Liver (tissue), 7 donors: ENCODE measurements at regions not wholly inside any gene's neighbourhood (a gene's known extent, or its start where the extent isn't known, plus 50 kb on each side); places are given as distances from the start of the nearest gene placed in this dataset.

Experiments used
- DNase-seq: peaks from one replicate; pipeline ENCODE4 v3.0.0-alpha.2; 2017; ENCODE audit warnings: low spot score
- H3K27ac ChIP-seq, 2 donors: one replicate each; pipeline ENCODE4 v1.7.0; 2013; ENCODE audit warnings: inconsistent platforms in 2 of 2, low read length in 2 of 2, control low read depth in 1 of 2, low read depth in 1 of 2, mild to moderate bottlenecking in 1 of 2
- H3K27me3 ChIP-seq, 4 donors: one replicate each; pipeline versions ENCODE4 v1.6.1 to v1.7.0; 2013; ENCODE audit warnings: low read length in 3 of 4, inconsistent platforms in 1 of 4, mild to moderate bottlenecking in 1 of 4, moderate library complexity in 1 of 4; ENCODE audit not compliant: control insufficient read depth in 4 of 4, insufficient read depth in 4 of 4
- H3K36me3 ChIP-seq, 4 donors: one replicate each; pipeline versions ENCODE4 v1.6.1 to v1.7.0; 2013; ENCODE audit warnings: low read length in 3 of 4, mild to moderate bottlenecking in 3 of 4, low read depth in 1 of 4, moderate library complexity in 1 of 4; ENCODE audit not compliant: control insufficient read depth in 4 of 4, insufficient read depth in 3 of 4
- H3K4me1 ChIP-seq, 4 donors: one replicate each; pipeline versions ENCODE4 v1.6.1 to v1.7.0; 2013; ENCODE audit warnings: low read length in 3 of 4, mild to moderate bottlenecking in 3 of 4, moderate library complexity in 1 of 4; ENCODE audit not compliant: control insufficient read depth in 4 of 4, insufficient read depth in 4 of 4
- H3K4me3 ChIP-seq, 3 donors: one replicate each; pipeline versions ENCODE4 v1.6.1 to v1.7.0; 2013; ENCODE audit warnings: low read length in 3 of 3, control low read depth in 1 of 3, low read depth in 1 of 3, mild to moderate bottlenecking in 1 of 3
- H3K9ac ChIP-seq, 2 donors: one replicate each; pipeline ENCODE4 v1.7.0; 2013; ENCODE audit warnings: low read length in 2 of 2, mild to moderate bottlenecking in 2 of 2, moderate library complexity in 2 of 2, control low read depth in 1 of 2, low read depth in 1 of 2
- H3K9me3 ChIP-seq, 4 donors: one replicate each; pipeline versions ENCODE4 v1.6.1 to v1.7.0; 2013; ENCODE audit warnings: low read length in 3 of 4; ENCODE audit not compliant: control insufficient read depth in 4 of 4
- EGR1 ChIP-seq, 2 donors: IDR thresholded peaks; 2 replicates each; pipeline ENCODE4 v1.6.1; 2016 to 2018; ENCODE audit warnings: antibody characterized with exemption in 2 of 2, low read depth in 2 of 2
- FOXA1 ChIP-seq: IDR thresholded peaks from 2 replicates; pipeline ENCODE4 v1.6.1; 2016; ENCODE audit warnings: antibody characterized with exemption
- FOXA2 ChIP-seq: IDR thresholded peaks from 2 replicates; pipeline ENCODE4 v1.6.1; 2016; ENCODE audit warnings: antibody characterized with exemption
- GABPA ChIP-seq, 2 donors: IDR thresholded peaks in 1 of 2; conservative IDR thresholded peaks in 1 of 2; 2 replicates each; pipeline ENCODE4 v1.6.1; 2016; ENCODE audit warnings: antibody characterized with exemption in 2 of 2, mild to moderate bottlenecking in 1 of 2, moderate library complexity in 1 of 2
- HNF4A ChIP-seq, 2 donors: conservative IDR thresholded peaks; 2 replicates each; pipeline ENCODE4 v1.6.1; 2016; ENCODE audit warnings: antibody characterized with exemption in 2 of 2, mild to moderate bottlenecking in 2 of 2
- HNF4G ChIP-seq: IDR thresholded peaks from 2 replicates; pipeline ENCODE4 v1.6.1; 2016; ENCODE audit warnings: antibody characterized with exemption
- JUND ChIP-seq, 2 donors: IDR thresholded peaks; 2 replicates each; pipeline ENCODE4 v1.6.1; 2016; ENCODE audit warnings: antibody characterized with exemption in 2 of 2
- RAD21 ChIP-seq, 2 donors: IDR thresholded peaks; 2 replicates each; pipeline ENCODE4 v1.6.1; 2016; ENCODE audit warnings: antibody characterized with exemption in 2 of 2, mild to moderate bottlenecking in 2 of 2
- RXRA ChIP-seq, 2 donors: IDR thresholded peaks; 2 replicates each; pipeline ENCODE4 v1.6.1; 2017 to 2018; ENCODE audit warnings: antibody characterized with exemption in 2 of 2, mild to moderate bottlenecking in 1 of 2
- SP1 ChIP-seq: IDR thresholded peaks from 2 replicates; pipeline ENCODE4 v1.6.1; 2018; ENCODE audit warnings: antibody characterized with exemption, mild to moderate bottlenecking
- WGBS: extraction: QIAGEN DNeasy Blood & Tissue Kit; methylation state at CpG from one replicate; pipeline ENCODE4 v1.1.7; 2013; 5-methylcytosine and 5-hydroxymethylcytosine counted together
- TF ChIP-seq, protein P1 (sequence below): IDR thresholded peaks from 2 replicates; pipeline ENCODE4 v1.6.1; 2016; ENCODE audit warnings: antibody characterized with exemption
- TF ChIP-seq, protein P2 (sequence below): IDR thresholded peaks from 2 replicates; pipeline ENCODE4 v1.6.1; 2016; ENCODE audit warnings: antibody characterized with exemption
- TF ChIP-seq, protein P3 (sequence below): IDR thresholded peaks from 2 replicates; pipeline ENCODE4 v1.6.1; 2016; ENCODE audit warnings: antibody characterized with exemption
- TF ChIP-seq, protein P4 (sequence below): IDR thresholded peaks from 2 replicates; pipeline ENCODE4 v1.6.1; 2016; ENCODE audit warnings: antibody characterized with exemption, mild to moderate bottlenecking
- donor health status: healthy.
- donor health status: healthy.
- donor health status: healthy.
- donor health status: healthy.

DNA sequence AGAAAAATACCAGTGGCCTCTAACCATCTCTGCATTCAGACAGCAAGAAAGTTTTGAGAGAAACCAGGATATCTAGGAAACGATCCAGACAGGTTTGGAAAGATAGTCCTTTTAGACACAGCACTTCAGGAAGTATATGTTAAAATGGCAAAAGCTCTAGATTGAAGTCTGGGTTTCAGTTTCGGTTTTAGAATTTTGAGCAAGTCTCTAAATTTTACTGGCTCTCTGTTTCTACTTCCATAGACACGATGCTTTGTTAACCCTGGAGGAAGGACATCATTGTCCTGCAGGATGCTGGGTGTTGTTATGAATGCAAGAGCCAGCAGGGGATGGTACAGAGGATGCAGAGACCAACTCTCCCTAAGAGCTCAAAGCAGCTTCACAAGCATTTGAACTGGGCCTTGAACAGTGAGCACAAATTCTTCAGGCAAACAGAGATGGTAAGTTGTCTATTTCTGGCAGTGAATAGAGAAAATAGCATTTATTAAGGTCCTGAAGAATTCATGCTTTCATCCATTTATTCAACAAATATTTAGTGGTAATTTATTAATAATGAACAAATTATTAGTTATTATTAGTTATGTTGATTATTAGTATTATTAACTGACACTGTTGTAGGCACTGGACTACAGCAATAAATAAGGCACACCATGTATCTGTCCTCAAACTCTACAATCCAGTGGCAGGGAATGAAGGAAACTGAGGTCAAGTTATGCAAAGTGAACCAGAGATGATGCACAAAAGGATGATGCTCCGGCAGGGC lies 152.7 kb upstream of the NRP1 start:
- DNase-seq = no peak
- Histone ChIP-seq H3K27me3 (no peaks in the 10 kb centered on the region), H3K27ac (no peak overlapping the region), H3K9me3 (no peaks in the 10 kb centered on the region), H3K4me3 (no peak overlapping the region), H3K36me3 (no peaks in the 10 kb centered on the region), H3K9ac (no peak overlapping the region), H3K4me1 (no peaks in the 10 kb centered on the region)
- WGBS = 55% methylated on average over 4 of the region's 4 CpGs
- TF ChIP-seq, protein P1, sequence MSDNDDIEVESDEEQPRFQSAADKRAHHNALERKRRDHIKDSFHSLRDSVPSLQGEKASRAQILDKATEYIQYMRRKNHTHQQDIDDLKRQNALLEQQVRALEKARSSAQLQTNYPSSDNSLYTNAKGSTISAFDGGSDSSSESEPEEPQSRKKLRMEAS = no peak
- peak in 1 of 2 donors; percentile 15 for TF ChIP-seq RAD21 (IDR thresholded peaks at IDR 0.05)

DNA sequence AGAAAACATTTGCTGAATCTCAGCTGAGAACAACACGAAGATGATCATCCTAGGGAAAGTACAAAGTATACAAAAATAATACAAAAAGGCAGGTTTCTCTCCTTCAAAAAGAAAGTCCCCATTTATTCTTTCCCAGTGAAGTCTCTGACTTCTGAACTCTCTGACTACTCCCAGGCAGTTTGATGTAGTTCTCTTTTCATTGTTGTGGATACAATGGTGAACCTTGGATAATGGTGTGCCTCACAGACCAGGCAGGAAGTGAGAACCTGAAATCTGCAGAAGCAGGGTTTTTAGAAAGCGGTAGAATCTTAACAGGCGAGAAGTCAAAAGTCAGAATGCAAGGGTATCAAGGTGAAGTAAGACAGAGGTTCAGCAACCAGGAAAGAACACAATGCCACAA lies 150.8 kb upstream of the NRP1 start:
- WGBS = 86% methylated on average over 3 of the region's 3 CpGs
- DNase-seq = no peak
- H3K9ac ChIP-seq = no peak overlapping the region
- H3K27me3 ChIP-seq = no peaks in the 10 kb centered on the region
- H3K4me3 ChIP-seq = no peak overlapping the region
- TF ChIP-seq FOXA1 (no peak), GABPA (IDR thresholded peaks at IDR 0.05 in 1 of 2, conservative IDR thresholded peaks at IDR 0.05 in 1 of 2) (no peak), HNF4A (conservative IDR thresholded peaks at IDR 0.05) (no peak), FOXA2 (no peak), SP1 (no peak), EGR1 (IDR thresholded peaks at IDR 0.05; ENCODE audit: low read depth in 2 of 2) (no peak), HNF4G (no peak), RXRA (IDR thresholded peaks at IDR 0.05) (no peak), JUND (IDR thresholded peaks at IDR 0.05) (no peak)
- TF ChIP-seq, protein P2, sequence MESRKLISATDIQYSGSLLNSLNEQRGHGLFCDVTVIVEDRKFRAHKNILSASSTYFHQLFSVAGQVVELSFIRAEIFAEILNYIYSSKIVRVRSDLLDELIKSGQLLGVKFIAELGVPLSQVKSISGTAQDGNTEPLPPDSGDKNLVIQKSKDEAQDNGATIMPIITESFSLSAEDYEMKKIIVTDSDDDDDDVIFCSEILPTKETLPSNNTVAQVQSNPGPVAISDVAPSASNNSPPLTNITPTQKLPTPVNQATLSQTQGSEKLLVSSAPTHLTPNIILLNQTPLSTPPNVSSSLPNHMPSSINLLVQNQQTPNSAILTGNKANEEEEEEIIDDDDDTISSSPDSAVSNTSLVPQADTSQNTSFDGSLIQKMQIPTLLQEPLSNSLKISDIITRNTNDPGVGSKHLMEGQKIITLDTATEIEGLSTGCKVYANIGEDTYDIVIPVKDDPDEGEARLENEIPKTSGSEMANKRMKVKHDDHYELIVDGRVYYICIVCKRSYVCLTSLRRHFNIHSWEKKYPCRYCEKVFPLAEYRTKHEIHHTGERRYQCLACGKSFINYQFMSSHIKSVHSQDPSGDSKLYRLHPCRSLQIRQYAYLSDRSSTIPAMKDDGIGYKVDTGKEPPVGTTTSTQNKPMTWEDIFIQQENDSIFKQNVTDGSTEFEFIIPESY = no peak
- TF ChIP-seq, protein P3, sequence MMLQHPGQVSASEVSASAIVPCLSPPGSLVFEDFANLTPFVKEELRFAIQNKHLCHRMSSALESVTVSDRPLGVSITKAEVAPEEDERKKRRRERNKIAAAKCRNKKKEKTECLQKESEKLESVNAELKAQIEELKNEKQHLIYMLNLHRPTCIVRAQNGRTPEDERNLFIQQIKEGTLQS = no peak
- TF ChIP-seq, protein P4, sequence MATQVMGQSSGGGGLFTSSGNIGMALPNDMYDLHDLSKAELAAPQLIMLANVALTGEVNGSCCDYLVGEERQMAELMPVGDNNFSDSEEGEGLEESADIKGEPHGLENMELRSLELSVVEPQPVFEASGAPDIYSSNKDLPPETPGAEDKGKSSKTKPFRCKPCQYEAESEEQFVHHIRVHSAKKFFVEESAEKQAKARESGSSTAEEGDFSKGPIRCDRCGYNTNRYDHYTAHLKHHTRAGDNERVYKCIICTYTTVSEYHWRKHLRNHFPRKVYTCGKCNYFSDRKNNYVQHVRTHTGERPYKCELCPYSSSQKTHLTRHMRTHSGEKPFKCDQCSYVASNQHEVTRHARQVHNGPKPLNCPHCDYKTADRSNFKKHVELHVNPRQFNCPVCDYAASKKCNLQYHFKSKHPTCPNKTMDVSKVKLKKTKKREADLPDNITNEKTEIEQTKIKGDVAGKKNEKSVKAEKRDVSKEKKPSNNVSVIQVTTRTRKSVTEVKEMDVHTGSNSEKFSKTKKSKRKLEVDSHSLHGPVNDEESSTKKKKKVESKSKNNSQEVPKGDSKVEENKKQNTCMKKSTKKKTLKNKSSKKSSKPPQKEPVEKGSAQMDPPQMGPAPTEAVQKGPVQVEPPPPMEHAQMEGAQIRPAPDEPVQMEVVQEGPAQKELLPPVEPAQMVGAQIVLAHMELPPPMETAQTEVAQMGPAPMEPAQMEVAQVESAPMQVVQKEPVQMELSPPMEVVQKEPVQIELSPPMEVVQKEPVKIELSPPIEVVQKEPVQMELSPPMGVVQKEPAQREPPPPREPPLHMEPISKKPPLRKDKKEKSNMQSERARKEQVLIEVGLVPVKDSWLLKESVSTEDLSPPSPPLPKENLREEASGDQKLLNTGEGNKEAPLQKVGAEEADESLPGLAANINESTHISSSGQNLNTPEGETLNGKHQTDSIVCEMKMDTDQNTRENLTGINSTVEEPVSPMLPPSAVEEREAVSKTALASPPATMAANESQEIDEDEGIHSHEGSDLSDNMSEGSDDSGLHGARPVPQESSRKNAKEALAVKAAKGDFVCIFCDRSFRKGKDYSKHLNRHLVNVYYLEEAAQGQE = no peak
- H3K27ac ChIP-seq = no peak overlapping the region
- H3K36me3 ChIP-seq = no peaks in the 10 kb centered on the region
- no peaks in the 10 kb centered on the region for H3K9me3 ChIP-seq
- H3K4me1 ChIP-seq = no peaks in the 10 kb centered on the region
